Daoy (cell line): ENCODE measurements at regions not wholly inside any gene's neighbourhood (a gene's known extent, or its start where the extent isn't known, plus 50 kb on each side); places are given as distances from the start of the nearest gene placed in this dataset.

Experiments used
- DNase-seq: peaks from one replicate; pipeline ENCODE4 v3.0.0-alpha.2; 2015; ENCODE audit warnings: low read depth

DNA sequence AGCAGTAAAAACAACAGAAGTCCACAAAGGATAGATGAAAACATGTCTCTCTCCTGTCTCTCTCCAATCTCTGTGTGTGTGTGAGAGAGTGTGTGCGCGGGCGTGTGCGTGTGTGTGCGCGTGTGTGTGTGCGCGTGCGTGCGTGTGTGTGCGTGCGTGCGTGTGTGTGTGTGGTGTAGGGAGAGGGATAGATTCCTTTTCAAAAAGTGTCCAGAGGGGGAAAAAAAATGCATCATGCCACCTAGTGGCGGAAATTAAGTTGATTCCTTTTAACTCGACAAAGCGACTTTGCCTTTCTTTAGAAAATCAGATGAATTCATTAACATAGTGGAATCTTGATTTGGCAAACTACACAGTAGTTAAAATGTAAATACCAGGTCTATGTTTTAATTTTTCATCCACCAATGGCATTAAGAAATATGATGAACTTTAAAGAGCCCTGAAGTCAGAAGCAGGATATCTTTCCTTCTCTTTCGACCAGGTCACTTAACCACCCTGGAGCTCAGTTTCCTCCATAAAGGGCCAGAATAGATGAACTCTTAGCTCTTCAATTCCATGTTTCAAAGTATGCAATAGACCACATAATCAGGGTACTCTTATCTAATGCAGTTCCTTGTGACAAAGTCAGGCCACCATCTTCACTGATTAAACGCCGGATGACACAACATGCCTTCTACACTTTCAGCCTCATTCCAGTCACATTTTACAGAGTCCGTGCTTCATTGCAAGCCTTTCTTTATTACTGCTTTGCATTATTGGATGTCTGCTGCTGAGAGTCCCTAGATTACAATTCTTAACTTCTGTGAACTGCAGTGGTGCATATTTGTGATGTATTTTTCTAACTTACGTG, 162.8 kb downstream of the FBXO8 start:
- peak; percentile 77 for DNase-seq

DNA sequence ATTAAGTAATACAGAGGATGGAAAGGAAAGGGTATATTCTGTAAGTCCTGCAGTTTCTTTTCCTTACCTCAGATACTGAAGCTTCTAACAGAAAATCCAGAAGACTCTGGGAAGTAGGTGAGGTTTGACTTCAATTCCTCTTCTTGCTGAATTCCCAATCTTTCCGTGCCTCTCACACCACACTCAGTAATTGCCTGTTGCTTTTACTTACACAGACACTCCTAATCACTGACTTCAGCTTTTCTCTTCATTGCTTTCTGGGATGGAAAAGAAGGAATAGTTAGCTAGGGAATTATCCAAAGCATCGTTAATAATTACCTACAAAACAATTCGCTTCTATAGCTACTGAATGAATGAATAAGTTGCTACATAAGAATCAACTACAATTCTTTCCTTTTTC, 163.6 kb downstream of the FBXO8 start:
- DNase-seq = no peak

GRCh38 chr4:174119051-174119450, 164.4 kb downstream of the FBXO8 start:
- peak; percentile 65 for DNase-seq

- no peak for DNase-seq
These were observed 165.3 kb downstream of the FBXO8 start for GRCh38 chr4:174118171-174118570.

DNA sequence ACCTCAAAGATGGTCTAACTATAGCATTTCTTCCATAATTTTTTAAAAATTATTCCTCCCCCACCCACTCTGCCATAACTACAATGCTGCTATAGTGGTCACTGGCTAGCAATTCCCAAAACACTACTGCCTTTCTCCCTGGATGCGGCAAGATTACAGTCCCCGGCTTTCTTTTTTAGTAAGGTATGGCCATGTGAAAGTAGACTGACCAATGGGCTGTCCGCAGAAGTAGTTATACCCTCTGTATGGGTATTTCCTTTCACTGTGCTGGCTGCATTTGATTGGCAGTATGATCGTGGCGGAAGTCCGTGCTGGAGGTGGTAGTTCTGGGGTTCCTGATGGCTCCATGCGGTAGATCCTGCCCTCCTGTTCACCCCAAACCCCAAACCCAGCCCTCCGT, 166.0 kb downstream of the FBXO8 start:
- DNase-seq = no peak

DNA sequence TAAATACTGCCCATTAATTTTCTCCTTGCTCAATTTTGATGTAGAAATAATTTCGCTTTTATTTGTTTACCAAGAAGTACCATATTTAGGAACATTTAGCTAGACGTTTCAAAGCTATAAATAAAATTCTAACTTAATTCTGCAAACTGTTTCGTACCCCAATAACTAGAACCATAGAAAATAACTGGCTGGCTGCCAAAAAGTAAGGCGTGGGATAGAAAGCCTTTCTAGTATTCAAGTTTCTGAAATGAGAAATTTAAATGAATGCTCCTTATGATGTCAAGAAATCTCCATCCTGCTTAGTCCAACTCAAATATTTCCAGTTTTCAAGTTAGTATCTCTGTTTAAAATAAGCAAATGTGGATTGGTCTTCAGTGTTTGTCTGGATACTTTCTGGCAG, 167.4 kb downstream of the FBXO8 start:
- no peak for DNase-seq

GRCh38 chr4:174111422-174111821, 172.0 kb downstream of the FBXO8 start:
- DNase-seq = no peak

DNA sequence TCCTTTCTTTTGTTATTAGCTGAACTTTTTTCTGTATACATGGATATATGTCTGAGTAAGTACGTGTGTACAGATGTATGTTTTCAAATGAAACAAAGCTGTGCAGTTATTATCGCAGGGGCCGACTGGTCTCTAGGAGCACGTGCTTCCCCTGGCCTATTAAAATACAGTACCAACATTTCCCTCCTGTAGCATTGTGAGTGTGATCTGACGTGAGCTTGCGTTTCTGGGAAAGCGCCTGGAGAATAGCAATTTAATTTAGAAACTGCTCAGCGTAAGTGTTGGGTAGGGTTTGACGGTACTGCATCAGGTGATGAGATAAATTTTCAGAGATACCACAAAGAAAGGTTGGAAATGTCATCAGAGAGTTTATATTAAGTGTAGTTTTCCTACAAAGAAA, 173.3 kb downstream of the FBXO8 start:
- DNase-seq = no peak

DNA sequence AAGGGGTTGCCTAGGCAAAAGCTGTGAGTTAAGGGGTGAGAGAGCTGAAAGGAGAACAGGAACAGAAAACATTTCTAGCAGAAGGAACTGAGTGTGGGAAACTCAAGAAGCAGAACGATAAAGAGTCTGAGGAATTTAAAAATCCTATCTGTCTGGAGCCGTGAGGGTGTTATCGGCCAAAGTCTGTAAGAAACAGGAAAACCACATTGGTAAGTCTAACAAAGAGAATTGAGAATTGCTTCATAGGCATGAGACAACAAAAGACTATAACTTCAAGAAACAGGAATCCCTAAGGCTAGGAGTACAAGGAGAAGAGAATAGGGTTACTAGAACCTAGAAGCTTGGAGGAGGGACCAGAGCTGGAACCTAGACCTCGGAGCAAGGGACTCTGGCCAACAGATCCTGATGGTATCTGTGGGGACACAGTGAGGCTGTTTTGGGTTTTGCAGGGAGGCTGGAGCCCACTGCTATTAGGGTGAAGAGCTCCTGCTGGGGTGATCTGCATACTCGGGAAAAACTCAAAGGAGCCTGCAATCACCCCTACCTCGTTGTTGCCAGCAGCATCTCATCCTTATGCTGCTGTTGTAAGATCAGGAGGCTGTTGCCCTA, 175.6 kb downstream of the FBXO8 start:
- DNase-seq = no peak

- DNase-seq = no peak
These were observed 178.3 kb downstream of the FBXO8 start for GRCh38 chr4:174105202-174105601.

GRCh38 chr4:174100910-174101309, 182.6 kb downstream of the FBXO8 start:
- DNase-seq = no peak

- DNase-seq = no peak
These were observed 183.8 kb downstream of the FBXO8 start for GRCh38 chr4:174099712-174100111.

DNA sequence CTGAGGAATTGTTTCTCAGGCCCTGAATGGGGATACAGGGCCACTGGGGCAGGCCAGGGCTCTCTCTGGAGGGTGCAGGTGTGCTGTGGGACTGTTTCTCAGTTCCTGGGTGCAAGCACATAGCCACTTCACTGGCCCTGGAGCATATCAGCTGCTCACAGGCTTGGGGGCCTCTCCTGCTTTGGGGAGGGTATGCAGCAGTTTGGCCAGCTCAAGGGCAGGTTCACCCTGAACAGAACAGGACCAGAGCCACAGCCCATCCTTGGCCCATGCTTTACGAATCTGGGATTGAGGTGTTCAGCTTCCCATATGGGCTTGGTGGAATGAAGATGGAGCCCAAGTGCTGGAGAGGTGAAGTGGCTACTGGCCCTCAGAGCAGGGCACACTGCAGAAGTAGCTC, 186.5 kb downstream of the FBXO8 start:
- no peak for DNase-seq

DNA sequence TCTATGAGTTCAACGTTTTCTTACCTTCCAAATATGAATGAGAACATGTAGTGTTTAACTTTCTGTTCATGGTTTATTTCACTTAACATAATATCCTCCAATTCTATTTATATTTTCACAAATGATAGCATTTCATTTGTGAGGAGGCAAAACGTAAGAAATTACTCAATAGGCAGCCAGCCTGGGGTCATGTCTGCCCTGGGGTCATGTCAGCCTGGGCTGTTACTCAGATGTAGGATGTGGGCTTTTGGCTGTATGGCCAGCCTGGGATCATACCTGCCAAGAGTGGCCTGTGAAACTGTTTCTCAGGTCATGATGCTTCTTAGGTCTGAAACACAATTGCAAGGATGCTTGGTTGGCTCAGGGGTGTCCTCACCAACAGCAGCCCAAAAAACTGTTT, 187.0 kb downstream of the FBXO8 start:
- DNase-seq = no peak

DNA sequence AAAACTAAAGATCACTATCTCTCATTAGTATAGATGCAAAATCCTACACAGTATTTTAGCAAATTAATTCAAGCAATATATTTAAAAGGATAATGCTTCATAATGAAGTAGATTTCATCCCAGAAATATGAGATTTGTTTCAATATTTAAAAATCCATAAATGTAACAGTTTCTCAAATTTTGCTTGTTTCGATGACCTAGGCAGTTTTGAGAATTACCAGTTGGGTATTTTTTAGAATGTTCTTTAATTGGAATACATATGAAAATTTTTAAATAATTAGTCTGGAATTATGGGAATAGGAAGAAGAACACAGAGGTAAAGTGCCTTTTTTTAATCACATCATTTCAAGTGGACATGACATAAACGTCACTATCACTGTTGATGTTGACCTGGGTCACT, 192.3 kb downstream of the FBXO8 start:
- no peak for DNase-seq

- DNase-seq = no peak
These were observed 193.8 kb downstream of the FBXO8 start for GRCh38 chr4:174089711-174090110.

DNA sequence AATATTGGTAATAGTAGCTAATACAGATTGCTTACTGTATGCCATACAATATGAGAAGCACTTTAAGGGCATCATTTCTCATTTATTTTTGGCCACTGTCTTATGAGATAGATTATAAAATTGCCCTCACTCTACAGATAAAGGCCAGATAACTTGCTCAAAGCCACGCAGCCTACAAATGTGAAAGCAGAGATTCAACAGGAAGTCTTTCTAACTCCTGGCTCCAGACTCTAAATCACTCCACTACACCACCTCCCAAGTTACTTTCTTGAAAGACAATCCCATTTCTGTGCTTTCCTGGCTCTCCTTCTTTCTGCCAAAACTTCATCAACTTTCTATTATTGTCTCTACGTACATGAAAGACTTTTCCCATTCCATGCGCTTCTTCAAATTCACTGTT, 194.7 kb downstream of the FBXO8 start:
- DNase-seq = no peak

GRCh38 chr4:174086829-174087799, 196.4 kb downstream of the FBXO8 start:
- no peak for DNase-seq

DNA sequence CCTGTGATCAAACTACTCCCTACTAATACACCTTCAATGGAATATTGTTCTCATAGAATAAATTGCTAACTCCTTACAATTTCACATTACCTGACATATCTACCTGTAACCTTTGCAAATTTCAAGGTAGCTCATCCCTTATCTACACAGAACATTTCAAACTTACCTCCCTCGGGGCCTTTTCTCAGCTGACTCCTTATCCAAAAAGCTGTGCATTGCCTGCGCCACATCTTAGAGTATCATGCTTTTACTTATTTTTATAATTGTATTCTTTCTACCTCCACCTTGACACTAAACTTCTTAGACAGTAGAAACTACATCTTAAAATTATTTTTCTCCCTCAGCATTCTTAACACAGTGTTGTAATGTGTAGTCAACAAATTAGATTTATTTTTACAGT, 198.5 kb downstream of the FBXO8 start:
- DNase-seq = no peak

DNA sequence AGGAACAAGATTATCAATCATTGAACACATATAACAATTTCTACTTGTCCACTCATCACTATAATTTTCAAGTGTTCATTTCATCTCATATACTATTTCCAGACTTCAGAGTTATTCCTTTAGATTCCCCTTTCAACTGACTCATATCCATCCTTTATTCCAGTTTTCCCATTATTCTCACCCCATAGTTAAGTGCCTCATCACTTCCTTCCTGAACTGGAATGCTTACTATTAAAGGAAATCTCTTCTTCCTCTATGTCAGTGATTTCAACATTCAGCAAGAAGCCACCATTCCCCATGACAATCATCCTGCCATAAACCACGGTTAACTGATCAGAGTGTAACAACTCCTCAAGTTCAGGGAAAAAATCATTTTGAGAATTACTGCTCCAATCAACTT, 198.9 kb downstream of the FBXO8 start:
- no peak for DNase-seq

DNA sequence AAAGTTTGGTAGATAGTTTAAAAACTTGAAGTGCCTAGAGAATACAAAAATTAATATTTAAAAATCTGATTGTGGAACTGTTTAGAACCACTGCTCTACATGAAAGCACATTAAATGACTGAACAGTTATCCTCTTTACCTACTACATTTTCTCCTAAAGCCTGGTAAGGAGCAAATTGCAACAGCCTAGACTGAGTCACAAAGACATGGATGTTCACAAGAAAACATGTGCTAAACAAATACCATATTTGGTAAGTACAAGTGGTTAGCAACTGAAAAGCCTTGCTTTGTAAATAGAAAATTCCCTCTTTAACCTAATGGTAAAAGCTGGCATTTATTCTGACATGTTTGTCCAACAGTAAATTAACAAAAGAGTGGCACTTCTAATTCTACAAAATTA, 203.1 kb downstream of the FBXO8 start:
- no peak for DNase-seq

DNA sequence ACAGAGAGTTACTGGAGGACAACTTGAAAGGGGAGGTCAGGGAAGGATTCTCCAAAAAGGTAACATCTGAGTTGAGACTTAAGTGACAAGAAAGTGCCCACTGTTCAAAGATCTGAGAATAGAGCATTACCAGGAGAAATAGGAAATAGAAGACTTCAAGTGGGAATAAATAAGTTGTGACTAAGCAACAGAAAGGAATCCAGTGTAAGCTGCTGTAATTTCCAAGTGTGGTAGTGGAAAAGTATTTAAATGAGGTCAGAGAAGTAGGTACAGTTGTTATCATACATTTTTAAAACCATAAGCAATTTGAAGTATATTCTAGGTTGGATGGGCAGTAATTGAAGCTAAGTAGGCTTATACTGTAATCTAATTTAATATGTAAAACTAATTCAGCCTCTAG, 211.9 kb downstream of the FBXO8 start:
- no peak for DNase-seq
